ENCODE measurements at regions not wholly inside any gene's neighbourhood (a gene's known extent, or its start where the extent isn't known, plus 50 kb on each side); places are given as distances from the start of the nearest gene placed in this dataset.

- TF ChIP-seq ZNF396 (CRISPR knock-in tag; IDR thresholded peaks at IDR 0.05; ENCODE audit: borderline replicate concordance) (no peak), GABPB1 (CRISPR knock-in tag; IDR thresholded peaks at IDR 0.05) (no peak), CTCF (IDR thresholded peaks at IDR 0.05) (no peak), USF2 (CRISPR knock-in tag; IDR thresholded peaks at IDR 0.05) (no peak), USF1 (CRISPR knock-in tag; IDR thresholded peaks at IDR 0.05) (no peak), ARID4B (CRISPR knock-in tag; IDR thresholded peaks at IDR 0.05; ENCODE audit: borderline replicate concordance) (no peak), ATF2 (CRISPR knock-in tag; IDR thresholded peaks at IDR 0.05; ENCODE audit: borderline replicate concordance, low read depth) (no peak)
Observed at GRCh38 chr14:83247924-83248639, 1714.4 kb upstream of the SEL1L start.

Measured in WTC11 (cell line).